ENCODE measurements at regions not wholly inside any gene's neighbourhood (a gene's known extent, or its start where the extent isn't known, plus 50 kb on each side); places are given as distances from the start of the nearest gene placed in this dataset.

GRCh38 chr17:55865072-55865762 lies 114.4 kb downstream of the PCTP start:
- ATAC-seq (no peak), FAIRE-seq (no peak), DNase-seq (no peak)
- no peaks in the 10 kb centered on the region for H3K4me1 ChIP-seq
- H3K9me3 ChIP-seq, result no peaks in the 10 kb centered on the region
- H3K27me3 ChIP-seq, result no peaks in the 10 kb centered on the region
- H3K4me3 ChIP-seq, result no peak overlapping the region
- no peaks in the 10 kb centered on the region for H3K36me3 ChIP-seq
- no peak for TF ChIP-seq CTCF (IDR thresholded peaks at IDR 0.05)
- intact Hi-C loops (cut with DNase I), result no loop called here
- no peak overlapping the region for H3K27ac ChIP-seq

GRCh38 chr17:55870044-55870443 lies 119.2 kb downstream of the PCTP start:
- Histone ChIP-seq H3K36me3 (no peaks in the 10 kb centered on the region), H3K27me3 (no peaks in the 10 kb centered on the region), H3K9me3 (no peaks in the 10 kb centered on the region), H3K4me1 (no peaks in the 10 kb centered on the region), H3K4me3 (no peak overlapping the region), H3K27ac (no peak overlapping the region)
- FAIRE-seq (no peak), DNase-seq (no peak), ATAC-seq (no peak)
- intact Hi-C loops (cut with DNase I), result no loop called here
- no peak for TF ChIP-seq CTCF (IDR thresholded peaks at IDR 0.05)

- Histone ChIP-seq H3K4me3 (no peak overlapping the region), H3K36me3 (no peaks in the 10 kb centered on the region), H3K27ac (no peak overlapping the region), H3K9me3 (no peaks in the 10 kb centered on the region), H3K4me1 (no peaks in the 10 kb centered on the region), H3K27me3 (no peaks in the 10 kb centered on the region)
- no peak for DNase-seq
- WGBS, 2 donors, result 61 to 72% methylated on average over 3 of the region's 3 CpGs
- intact Hi-C loops (cut with DNase I), result no loop called here
- no peak for FAIRE-seq
- no peak for TF ChIP-seq CTCF (IDR thresholded peaks at IDR 0.05)
- ATAC-seq, result no peak
Measured at GRCh38 chr17:55872374-55872773, 121.5 kb downstream of the PCTP start.

GRCh38 chr17:55873017-55873758 lies 122.3 kb downstream of the PCTP start:
- TF ChIP-seq CTCF (IDR thresholded peaks at IDR 0.05), result no peak
- no peak overlapping the region for H3K4me3 ChIP-seq
- ATAC-seq (no peak), DNase-seq (no peak), FAIRE-seq (no peak)
- no peaks in the 10 kb centered on the region for H3K27me3 ChIP-seq
- 42 to 49% methylated on average over 4 of the region's 4 CpGs for WGBS, 2 donors
- no peak overlapping the region for H3K27ac ChIP-seq
- intact Hi-C loops (cut with DNase I), result no loop called here
- H3K9me3 ChIP-seq, result no peaks in the 10 kb centered on the region
- H3K4me1 ChIP-seq, result no peaks in the 10 kb centered on the region
- H3K36me3 ChIP-seq, result no peaks in the 10 kb centered on the region

DNA sequence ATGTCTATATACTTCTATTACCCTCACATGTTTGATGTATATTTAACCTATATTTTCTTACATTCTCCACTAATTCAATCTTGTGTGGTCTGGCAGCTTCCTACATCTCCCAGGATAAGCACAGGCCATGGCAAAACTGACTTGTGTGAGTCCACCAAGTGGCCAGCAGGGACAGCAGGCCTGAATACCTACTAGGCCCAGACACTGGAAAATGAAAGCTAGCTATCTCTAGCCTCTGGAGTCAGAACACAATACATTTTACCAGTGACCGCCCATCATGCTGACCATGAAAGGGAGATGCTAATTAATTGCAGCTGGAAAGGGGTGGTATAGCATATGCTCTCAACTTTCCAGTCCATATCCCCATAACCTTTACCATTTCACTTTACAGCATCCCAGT lies 132.3 kb downstream of the PCTP start:
- WGBS, 2 donors, result 88 to 89% methylated on average over 1 of the region's 1 CpG
- FAIRE-seq, result no peak
- no peak for TF ChIP-seq CTCF (IDR thresholded peaks at IDR 0.05)

More for the DNA sequence above, 132.3 kb downstream of the PCTP start:
- ATAC-seq (no peak), DNase-seq (no peak)
- Histone ChIP-seq H3K4me3 (no peak overlapping the region), H3K9me3 (no peaks in the 10 kb centered on the region), H3K4me1 (no peaks in the 10 kb centered on the region), H3K27me3 (peaks cover 0 to 3% (median 0%) of the 10 kb centered on the region in 4 donors), H3K27ac (no peak overlapping the region), H3K36me3 (no peaks in the 10 kb centered on the region)
- intact Hi-C loops (cut with DNase I), result no loop called here
